ENCODE measurements at regions not wholly inside any gene's neighbourhood (a gene's known extent, or its start where the extent isn't known, plus 50 kb on each side); places are given as distances from the start of the nearest gene placed in this dataset.

- no peak for DNase-seq (ENCODE audit: low spot score)
- Histone ChIP-seq H3K79me2 (replicated peaks; ENCODE audit: insufficient read depth) (no peaks in the 10 kb centered on the region), H3K4me1 (ENCODE audit: insufficient read depth) (peaks cover 9% of the 10 kb centered on the region; the same call in 1 of the 2 replicates), H2AFZ (no peak overlapping the region), H3K9me2 (ENCODE audit: insufficient read depth) (no peaks in the 10 kb centered on the region; the same call in 1 of the 2 replicates), H3F3A (replicated peaks; ENCODE audit: low read depth) (no peaks in the 10 kb centered on the region), H3K36me3 (ENCODE audit: insufficient read depth) (no peaks in the 10 kb centered on the region), H3K27me3 (ENCODE audit: insufficient read depth) (no peaks in the 10 kb centered on the region), H3K27ac (ENCODE audit: low read depth) (no peak overlapping the region), H3K4me2 (no peak overlapping the region), H4K20me1 (replicated peaks; ENCODE audit: insufficient read depth) (no peaks in the 10 kb centered on the region), H3K4me3 (no peak overlapping the region)
- H3K27me3 Mint-ChIP-seq (ENCODE audit: insufficient read depth, low read depth, poor library complexity) = peaks cover 24% of the 10 kb centered on the region
- no peak overlapping the region for H3K27ac Mint-ChIP-seq
- ATAC-seq = no peak
- H3K9me3 Mint-ChIP-seq = peaks cover 8% of the 10 kb centered on the region
- H3K4me1 Mint-ChIP-seq = peaks cover 20% of the 10 kb centered on the region
- H3K4me3 Mint-ChIP-seq = no peak overlapping the region
- TF ChIP-seq ETS1 (IDR thresholded peaks at IDR 0.05) (no peak), CTCF (conservative IDR thresholded peaks at IDR 0.05; ENCODE audit: low read depth in 2 of 2) (0 out of 4 replicates have a peak, but pooled peaks of 1 of the 2 experiments have one; percentile 7)
- H3K36me3 Mint-ChIP-seq (ENCODE audit: low read depth) = peaks cover 3% of the 10 kb centered on the region; the same call in 1 of the 3 replicates
Measured at GRCh38 chr2:239892441-239893235, 132.5 kb downstream of the NDUFA10 start.

- Mint-ChIP-seq H3K9me3 (peaks cover 8% of the 10 kb centered on the region), H3K27me3 (ENCODE audit: insufficient read depth, low read depth, poor library complexity) (peaks cover 24% of the 10 kb centered on the region), H3K4me3 (no peak overlapping the region), H3K27ac (no peak overlapping the region), H3K4me1 (peaks cover 18% of the 10 kb centered on the region), H3K36me3 (ENCODE audit: low read depth) (peaks cover 3% of the 10 kb centered on the region; the same call in 1 of the 3 replicates)
- DNase-seq (ENCODE audit: low spot score) (no peak), ATAC-seq (no peak)
- Histone ChIP-seq H3K79me2 (replicated peaks; ENCODE audit: insufficient read depth) (no peaks in the 10 kb centered on the region), H3K9me2 (ENCODE audit: insufficient read depth) (no peaks in the 10 kb centered on the region; the same call in 1 of the 2 replicates), H3K4me1 (ENCODE audit: insufficient read depth) (peaks cover 6% of the 10 kb centered on the region; the same call in 1 of the 2 replicates), H3K36me3 (ENCODE audit: insufficient read depth) (no peaks in the 10 kb centered on the region), H3K27ac (ENCODE audit: low read depth) (no peak overlapping the region), H3K27me3 (ENCODE audit: insufficient read depth) (no peaks in the 10 kb centered on the region), H3K4me2 (no peak overlapping the region), H4K20me1 (replicated peaks; ENCODE audit: insufficient read depth) (no peaks in the 10 kb centered on the region), H3K4me3 (no peak overlapping the region), H2AFZ (no peak overlapping the region), H3F3A (replicated peaks; ENCODE audit: low read depth) (no peaks in the 10 kb centered on the region)
- TF ChIP-seq REST (IDR thresholded peaks at IDR 0.05; ENCODE audit: unreplicated experiment) = no peak
- no peak for TF ChIP-seq NANOG (IDR thresholded peaks at IDR 0.05; ENCODE audit: borderline replicate concordance)
- no peak for TF ChIP-seq POLR2AphosphoS5 (IDR thresholded peaks at IDR 0.05; ENCODE audit: low read depth)
- TF ChIP-seq ZNF331 (CRISPR knock-in tag; IDR thresholded peaks at IDR 0.05; ENCODE audit: low read depth) = no peak
- no peak for TF ChIP-seq STAT1 (IDR thresholded peaks at IDR 0.05; ENCODE audit: unreplicated experiment)
- no peak for TF ChIP-seq ETS1 (IDR thresholded peaks at IDR 0.05)
- TF ChIP-seq EZH2phosphoT487 (IDR thresholded peaks at IDR 0.05; ENCODE audit: unreplicated experiment) = no peak
- no peak for TF ChIP-seq ZNF114 (CRISPR knock-in tag; IDR thresholded peaks at IDR 0.05)
- TF ChIP-seq CREB1 (CRISPR knock-in tag; IDR thresholded peaks at IDR 0.05; ENCODE audit: low read depth) = no peak
Measured at GRCh38 chr2:239891698-239892097, 133.4 kb downstream of the NDUFA10 start.
